ENCODE measurements at regions not wholly inside any gene's neighbourhood (a gene's known extent, or its start where the extent isn't known, plus 50 kb on each side); places are given as distances from the start of the nearest gene placed in this dataset.

- no peaks in the 10 kb centered on the region for H3K9me1 ChIP-seq (ENCODE audit: insufficient read depth, low read length)
- H2AFZ ChIP-seq (replicated peaks; ENCODE audit: low read length, poor library complexity): no peak overlapping the region
- no peaks in the 10 kb centered on the region for H3K36me3 ChIP-seq (ENCODE audit: control insufficient read depth, insufficient read depth, low read length)
- no peak overlapping the region for H2BK15ac ChIP-seq (ENCODE audit: low read depth, low read length)
- no peak overlapping the region for H2AK5ac ChIP-seq (ENCODE audit: low read depth, low read length)
- ATAC-seq (ENCODE audit: low read depth): peak; percentile 90
- H4K8ac ChIP-seq (ENCODE audit: low read depth in 2 of 2, low read length in 2 of 2): peak overlapping the region in 1 of 2 experiments; percentile 40; a peak in 1 of 4 replicates
- intact Hi-C loops (cut with micrococcal nuclease): no loop called here
- no peak overlapping the region for H3K27ac ChIP-seq (ENCODE audit: insufficient read depth, low read length)
- H2BK20ac ChIP-seq (ENCODE audit: low read depth, low read length): peak overlapping the region; percentile 65
- H3K4me2 ChIP-seq (ENCODE audit: low read depth, low read length): peak overlapping the region; percentile 71; the same call in 1 of the 2 replicates
- H3K4me1 ChIP-seq (ENCODE audit: control insufficient read depth, insufficient read depth, low read length): no peaks in the 10 kb centered on the region; the same call in 1 of the 2 replicates
- no TSS peak for BruUV-seq (replicated peaks)
- no peak overlapping the region for H3K4ac ChIP-seq (ENCODE audit: low read depth, low read length)
- H3K18ac ChIP-seq (ENCODE audit: low read depth, low read length): no peak overlapping the region; the same call in 1 of the 2 replicates
- H4K91ac ChIP-seq (ENCODE audit: insufficient read depth, low read depth, low read length): no peak overlapping the region
- ChIA-PET CTCF (interaction anchor here (0.6 kb wide), 1 partner anchor 198 kb away, joined by 3 read pairs; no protein-coding TSS in a partner anchor), POLR2A (ENCODE audit: unreplicated experiment) (no interaction called here)
- 0% methylated on average over 1 of the region's 4 CpGs; no CpG with 5 or more reads in 1 of the 2 experiments for WGBS, 2 experiments (ENCODE audit: extremely low coverage in 2 of 2, insufficient read length in 1 of 2)
- no peaks in the 10 kb centered on the region for H3K79me1 ChIP-seq (ENCODE audit: low read depth in 1 of 2, low read length in 2 of 2)
- H3K56ac ChIP-seq (ENCODE audit: extremely low read depth, insufficient read depth, low read length): no peak overlapping the region
- H4K5ac ChIP-seq (ENCODE audit: low read depth, low read length): no peak overlapping the region; the same call in 1 of the 2 replicates
- H2AK9ac ChIP-seq (replicated peaks; ENCODE audit: low read depth, low read length, poor library complexity): no peak overlapping the region
- DNase-seq: peak; percentile 88
- no peak for TF ChIP-seq CTCF (conservative IDR thresholded peaks at IDR 0.05; ENCODE audit: low read depth, low read length)
- peak; percentile 98 for TF ChIP-seq MAFK (IDR thresholded peaks at IDR 0.05; ENCODE audit: low read depth, low read length)
- no peak; the same call in 1 of the 2 replicates for TF ChIP-seq FOS (IDR thresholded peaks at IDR 0.05; ENCODE audit: low read depth, low read length)
- H3K9me3 ChIP-seq (ENCODE audit: control insufficient read depth, insufficient read depth, low read length): no peaks in the 10 kb centered on the region; the same call in 1 of the 2 replicates
- no peaks in the 10 kb centered on the region for H3K27me3 ChIP-seq (ENCODE audit: control insufficient read depth, insufficient read depth, low read length)
- in situ Hi-C loops (cut with MboI; ENCODE audit: low sequenced_read_pairs): no loop called here
- peak overlapping the region; percentile 47 for H2BK120ac ChIP-seq (ENCODE audit: low read depth, low read length)
- no peak overlapping the region; the same call in 1 of the 2 replicates for H3K14ac ChIP-seq (replicated peaks; ENCODE audit: low read depth, low read length)
- H2BK5ac ChIP-seq (ENCODE audit: low read depth, low read length, poor library complexity, severe bottlenecking): peak overlapping the region; percentile 41
- dilution Hi-C loops (cut with HindIII; ENCODE audit: low sequenced_read_pairs, unreplicated experiment): no loop called here
- H3K23ac ChIP-seq (ENCODE audit: low read depth, low read length): no peak overlapping the region
- no peaks in the 10 kb centered on the region for H4K20me1 ChIP-seq (ENCODE audit: insufficient read depth, low read length)
- no peak overlapping the region for H3K9ac ChIP-seq (ENCODE audit: low read depth, low read length)
- H3K4me3 ChIP-seq (ENCODE audit: insufficient read depth, low read depth, low read length): no peak overlapping the region
Measured at GRCh38 chr4:188691811-188692210, 552.6 kb downstream of the TRIML1 start.

Measured in IMR-90 (cell line).